HepG2 (cell line): ENCODE measurements at regions not wholly inside any gene's neighbourhood (a gene's known extent, or its start where the extent isn't known, plus 50 kb on each side); places are given as distances from the start of the nearest gene placed in this dataset.

ENCODE experiments used
- ATAC-seq: fragments of 200-7000 bp; cut with Tn5 transposase; 3 replicates; pipeline ENCODE4 v1.9.1; 2020; ENCODE audit warnings: mild to moderate bottlenecking, moderate library complexity
- BruUV-seq: library from RNA; stranded (reverse); fragments of 400-500 nt; replicated peaks from 2 replicates; lab custom pipeline; 2021; lab: Mats Ljungman, UMichigan
- CTCF ChIA-PET: fragments of 300-600 bp; formaldehyde crosslinking; extraction: SDS; loops from one replicate; lab custom pipeline; 2021; ENCODE audit warnings: low total read pairs, inconsistent platforms, low intra/inter-chr PET ratio; lab: Yijun Ruan, JAX
- POLR2A ChIA-PET: fragments of 350-600 bp; sonication (Branson Sonifier 250); formaldehyde crosslinking; loops from one replicate; lab custom pipeline; 2020; ENCODE audit warnings: antibody characterized with exemption, inconsistent platforms; lab: Yijun Ruan, JAX
- DNase-seq: peaks from one replicate; pipeline ENCODE4 v3.0.0-alpha.2; 2015; ENCODE audit warnings: low spot score
- FAIRE-seq: peaks from 3 replicates; lab custom pipeline; 2011; peaks lifted over from hg19 to GRCh38; lab: Jason Lieb, UNC
- H2AFZ ChIP-seq: one replicate; pipeline ENCODE4 v1.6.1; 2011; ENCODE audit warnings: low read length, inconsistent platforms
- H3K27ac ChIP-seq: fragments of 300-600 bp; 3 replicates; pipeline ENCODE4 v1.8.0; 2011; ENCODE audit warnings: mixed run types, mild to moderate bottlenecking, mixed read lengths, low read length, inconsistent platforms; ENCODE audit not compliant: insufficient read depth; ENCODE audit errors: extremely low read length
- H3K27me3 ChIP-seq, 2 experiments: fragments of 200-600 bp in 1 of 2; 2 replicates in 1 of 2; 3 replicates in 1 of 2; pipeline versions ENCODE4 v1.6.0 to v1.8.0; 2011; ENCODE audit warnings: low read length in 2 of 2, mild to moderate bottlenecking in 2 of 2, moderate library complexity in 2 of 2, inconsistent platforms in 1 of 2; ENCODE audit not compliant: insufficient read depth in 2 of 2, control insufficient read depth in 1 of 2
- H3K36me3 ChIP-seq, 2 experiments: fragments of 200-600 bp in 1 of 2; replicated peaks in 1 of 2; 2 replicates in 1 of 2; 3 replicates in 1 of 2; pipeline versions ENCODE4 v1.5.1 to v1.8.0; 2011; ENCODE audit warnings: low read length in 2 of 2, inconsistent platforms in 1 of 2; ENCODE audit not compliant: insufficient read depth in 2 of 2, control insufficient read depth in 1 of 2
- H3K4me1 ChIP-seq: 2 replicates; pipeline ENCODE4 v1.5.1; 2012; ENCODE audit warnings: low read length, inconsistent platforms; ENCODE audit not compliant: insufficient read depth
- H3K4me2 ChIP-seq: 2 replicates; pipeline ENCODE4 v1.6.0; 2011; ENCODE audit warnings: low read depth, low read length, inconsistent platforms
- H3K4me3 ChIP-seq, 3 experiments: fragments of 200-600 bp in 1 of 3; sonication (generic), shearing (Covaris generic) in 1 of 3; replicated peaks in 1 of 3; 2 replicates each; pipeline ENCODE4 v1.5.1; 2011 to 2016; ENCODE audit warnings: low read length in 3 of 3, inconsistent platforms in 2 of 3, low read depth in 2 of 3, mild to moderate bottlenecking in 2 of 3, control low read depth in 1 of 3, mixed read lengths in 1 of 3; ENCODE audit not compliant: insufficient read depth in 1 of 3
- H3K79me2 ChIP-seq: one replicate; pipeline ENCODE4 v1.6.1; 2011; ENCODE audit warnings: low read length, inconsistent platforms; ENCODE audit not compliant: insufficient read depth
- H3K9ac ChIP-seq: 2 replicates; pipeline ENCODE4 v1.6.0; 2011; ENCODE audit warnings: mild to moderate bottlenecking, low read depth, low read length, inconsistent platforms; ENCODE audit not compliant: insufficient read depth
- H3K9me3 ChIP-seq: 2 replicates; pipeline ENCODE4 v1.5.1; 2012; ENCODE audit warnings: mild to moderate bottlenecking, low read length
- H4K20me1 ChIP-seq: 2 replicates; pipeline ENCODE4 v1.6.0; 2011; ENCODE audit warnings: inconsistent platforms, mild to moderate bottlenecking, low read length, moderate library complexity; ENCODE audit not compliant: insufficient read depth
- ATF1 ChIP-seq: IDR thresholded peaks from 2 replicates; pipeline ENCODE4 v1.6.1; 2016; ENCODE audit warnings: mild to moderate bottlenecking, control low read depth
- HIVEP1 ChIP-seq: sonication (generic); formaldehyde crosslinking; IDR thresholded peaks from 2 replicates; pipeline ENCODE4 v1.4.0; 2020; ENCODE audit warnings: mild to moderate bottlenecking, missing genetic modification reagents
- HNF1A ChIP-seq, 2 experiments: sonication (generic) in 1 of 2; formaldehyde crosslinking in 1 of 2; IDR thresholded peaks; 2 replicates each; pipeline versions ENCODE4 v1.4.0 to v1.6.1; 2016 to 2020; ENCODE audit warnings: borderline replicate concordance in 1 of 2, low read depth in 1 of 2, mild to moderate bottlenecking in 1 of 2, missing genetic modification reagents in 1 of 2
- NFYB ChIP-seq: sonication (generic); formaldehyde crosslinking; IDR thresholded peaks from 2 replicates; pipeline ENCODE4 v1.4.0; 2020; ENCODE audit warnings: missing genetic modification reagents
- NR2F2 ChIP-seq: IDR thresholded peaks from 2 replicates; pipeline ENCODE4 v1.6.1; 2012; ENCODE audit warnings: low read depth, inconsistent platforms, borderline replicate concordance
- PLSCR1 ChIP-seq: sonication (generic); formaldehyde crosslinking; IDR thresholded peaks from 2 replicates; pipeline ENCODE4 v1.5.0; 2020; ENCODE audit warnings: missing genetic modification reagents, mild to moderate bottlenecking, borderline replicate concordance
- PTBP1 ChIP-seq: fragments of 200-400 bp; formaldehyde crosslinking; IDR thresholded peaks from 2 replicates; pipeline ENCODE4 v1.6.1; 2018; ENCODE audit warnings: low read length, low read depth; ENCODE audit not compliant: poor library complexity, severe bottlenecking
- RARG ChIP-seq: sonication (generic); formaldehyde crosslinking; IDR thresholded peaks from 2 replicates; pipeline ENCODE4 v1.4.0; 2020; ENCODE audit warnings: low read depth, mild to moderate bottlenecking, missing genetic modification reagents
- SMC3 ChIP-seq: IDR thresholded peaks from 2 replicates; pipeline ENCODE4 v1.6.1; 2011; ENCODE audit warnings: low read length, improper control_type of control experiment
- SP2 ChIP-seq: sonication (generic); formaldehyde crosslinking; IDR thresholded peaks from 2 replicates; pipeline ENCODE4 v1.5.1; 2020; ENCODE audit warnings: mild to moderate bottlenecking, missing genetic modification reagents
- SPEN ChIP-seq: sonication (generic); formaldehyde crosslinking; IDR thresholded peaks from 2 replicates; pipeline ENCODE4 v1.5.1; 2020; ENCODE audit warnings: low read depth, mild to moderate bottlenecking, missing genetic modification reagents
- SRY ChIP-seq: sonication (generic); formaldehyde crosslinking; IDR thresholded peaks from 2 replicates; pipeline ENCODE4 v1.8.0; 2022; ENCODE audit warnings: mild to moderate bottlenecking, missing genetic modification reagents
- ZNF296 ChIP-seq: sonication (generic); formaldehyde crosslinking; conservative IDR thresholded peaks from 2 replicates; pipeline ENCODE4 v1.5.0; 2020; ENCODE audit warnings: mild to moderate bottlenecking, missing genetic modification reagents
- ZNF333 ChIP-seq: sonication (generic); formaldehyde crosslinking; IDR thresholded peaks from 2 replicates; pipeline ENCODE4 v1.4.0; 2020; ENCODE audit warnings: mild to moderate bottlenecking, missing genetic modification reagents, borderline replicate concordance
- ZNF704 ChIP-seq: sonication (generic); formaldehyde crosslinking; IDR thresholded peaks from 2 replicates; pipeline ENCODE4 v1.8.1; 2023; ENCODE audit warnings: mild to moderate bottlenecking, inconsistent platforms, moderate library complexity, missing genetic modification reagents, borderline replicate concordance
- WGBS: methylation state at CpG from one replicate; pipeline ENCODE4 v1.1.6; 2017; ENCODE audit warnings: low lambda C conversion rate; 5-methylcytosine and 5-hydroxymethylcytosine counted together
- in situ Hi-C: cut with HindIII; loops from 2 replicates; pipeline ENCODE4 v1.10.0; 2017; ENCODE audit warnings: low pct_unique_long_range_greater_than_20kb; ENCODE audit not compliant: extremely low pct_ligation_motif_present
- intact Hi-C: fragments of 100-400 bp; cut with micrococcal nuclease; formaldehyde crosslinking; loops from one replicate; pipeline ENCODE4 v1.10.0; 2022; ENCODE audit not compliant: unreplicated experiment

GRCh38 chr19:33891773-33892172, 95.1 kb downstream of the KCTD15 start:
- CTCF ChIA-PET: no interaction called here
- POLR2A ChIA-PET: no interaction called here
- TF ChIP-seq ZNF333 (CRISPR knock-in tag) (no peak), SMC3 (no peak), NFYB (no peak), SP2 (no peak), NR2F2 (no peak), PTBP1 (no peak), SPEN (CRISPR knock-in tag) (no peak), HIVEP1 (CRISPR knock-in tag) (no peak), ZNF296 (CRISPR knock-in tag) (no peak), PLSCR1 (CRISPR knock-in tag) (no peak)
- Histone ChIP-seq H3K4me1 (no peaks in the 10 kb centered on the region), H3K79me2 (no peaks in the 10 kb centered on the region), H3K36me3 (no peaks in the 10 kb centered on the region), H3K4me2 (no peak overlapping the region), H2AFZ (no peak overlapping the region), H3K4me3 (no peak overlapping the region), H3K27ac (no peak overlapping the region), H4K20me1 (no peaks in the 10 kb centered on the region), H3K9ac (no peak overlapping the region), H3K27me3 (peaks cover 0 to 26% of the 10 kb centered on the region in 2 experiments; a peak in 3 of 5 replicates), H3K9me3 (no peaks in the 10 kb centered on the region)
- WGBS: 0% methylated on average over 1 of the region's 3 CpGs
- intact Hi-C loops (no loop called here), in situ Hi-C loops (no loop called here)
- no peak for FAIRE-seq
- no peak for ATAC-seq
- BruUV-seq: no TSS peak
- no peak for DNase-seq

- ATAC-seq (no peak), DNase-seq (no peak), FAIRE-seq (no peak)
- H3K79me2 ChIP-seq: no peaks in the 10 kb centered on the region
- no peaks in the 10 kb centered on the region for H3K4me1 ChIP-seq
- no peaks in the 10 kb centered on the region for H4K20me1 ChIP-seq
- H3K27ac ChIP-seq: no peak overlapping the region
- in situ Hi-C loops (no loop called here), intact Hi-C loops (no loop called here)
- no TSS peak for BruUV-seq
- 18% methylated on average over 11 of the region's 11 CpGs for WGBS
- H3K9ac ChIP-seq: no peak overlapping the region
- peaks cover 17% of the 10 kb centered on the region for H3K9me3 ChIP-seq
- no peak overlapping the region for H3K4me3 ChIP-seq
- peaks cover 0 to 17% of the 10 kb centered on the region in 2 experiments; a peak in 3 of 5 replicates for H3K27me3 ChIP-seq
- ChIA-PET POLR2A (no interaction called here), CTCF (no interaction called here)
- no peak overlapping the region for H2AFZ ChIP-seq
- no peak overlapping the region for H3K4me2 ChIP-seq
- no peaks in the 10 kb centered on the region for H3K36me3 ChIP-seq
- TF ChIP-seq ATF1: no peak
- TF ChIP-seq SRY (CRISPR knock-in tag): no peak
- TF ChIP-seq RARG (CRISPR knock-in tag): no peak
- TF ChIP-seq HNF1A (IDR thresholded peaks at IDR 0.05; ENCODE audit: low read depth): no peak
- no peak for TF ChIP-seq HNF1A (CRISPR knock-in tag; IDR thresholded peaks at IDR 0.05; ENCODE audit: borderline replicate concordance)
- no peak for TF ChIP-seq ZNF704
Observed at GRCh38 chr19:33894787-33895186, 98.1 kb downstream of the KCTD15 start.
